PC-9 (cell line): ENCODE measurements at regions not wholly inside any gene's neighbourhood (a gene's known extent, or its start where the extent isn't known, plus 50 kb on each side); places are given as distances from the start of the nearest gene placed in this dataset.

Experiments
- CTCF ChIP-seq: fragments of 200-600 bp; sonication (generic); conservative IDR thresholded peaks from 2 replicates; pipeline ENCODE4 v1.6.1; 2017; ENCODE audit warnings: mixed run types, antibody characterized with exemption, mild to moderate bottlenecking, moderate library complexity
- EZH2 ChIP-seq: fragments of 200-600 bp; sonication (generic); IDR thresholded peaks from 2 replicates; pipeline ENCODE4 v1.8.0; 2017; ENCODE audit warnings: antibody characterized with exemption, low read depth

GRCh38 chr13:44110091-44110621 is 230.5 kb downstream of the LACC1 start:
- TF ChIP-seq CTCF (no peak), EZH2 (no peak)
